OCI-LY7 (cell line): ENCODE measurements at regions not wholly inside any gene's neighbourhood (a gene's known extent, or its start where the extent isn't known, plus 50 kb on each side); places are given as distances from the start of the nearest gene placed in this dataset.

Source experiments
- EZH2phosphoT487 ChIP-seq: fragments of 200-600 bp; sonication (generic); IDR thresholded peaks from 2 replicates; pipeline ENCODE4 v1.6.1; 2018; ENCODE audit warnings: low read depth, borderline replicate concordance, mild to moderate bottlenecking, mixed run types, antibody characterized with exemption, low read length, moderate library complexity, mixed read lengths
- TF ChIP-seq, protein P1 (sequence below): fragments of 200-600 bp; sonication (generic); conservative IDR thresholded peaks from 2 replicates; pipeline ENCODE4 v1.5.1; 2014; ENCODE audit warnings: mild to moderate bottlenecking, antibody characterized with exemption, low read length, moderate library complexity, mixed read lengths

DNA sequence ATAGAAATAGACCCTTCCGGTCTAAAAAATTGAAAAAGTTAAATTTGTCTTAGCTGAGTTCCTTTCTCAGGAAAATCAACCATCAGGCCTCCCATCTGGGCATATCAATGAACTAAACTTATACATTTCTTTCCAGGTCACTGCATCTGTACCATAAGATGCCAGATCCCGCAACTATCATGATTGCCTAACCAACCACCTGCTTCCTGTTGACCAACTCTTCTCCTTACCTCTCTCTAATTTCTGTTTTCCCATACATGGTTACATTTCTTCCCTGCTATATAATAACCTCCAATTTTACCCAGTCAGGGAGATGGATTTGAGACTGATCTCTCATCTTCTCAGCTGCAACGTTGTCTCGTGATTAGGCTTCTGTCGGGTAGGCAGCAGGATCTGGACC is 228.7 kb downstream of the FSIP2 start:
- no peak for TF ChIP-seq EZH2phosphoT487
- TF ChIP-seq, protein P1, sequence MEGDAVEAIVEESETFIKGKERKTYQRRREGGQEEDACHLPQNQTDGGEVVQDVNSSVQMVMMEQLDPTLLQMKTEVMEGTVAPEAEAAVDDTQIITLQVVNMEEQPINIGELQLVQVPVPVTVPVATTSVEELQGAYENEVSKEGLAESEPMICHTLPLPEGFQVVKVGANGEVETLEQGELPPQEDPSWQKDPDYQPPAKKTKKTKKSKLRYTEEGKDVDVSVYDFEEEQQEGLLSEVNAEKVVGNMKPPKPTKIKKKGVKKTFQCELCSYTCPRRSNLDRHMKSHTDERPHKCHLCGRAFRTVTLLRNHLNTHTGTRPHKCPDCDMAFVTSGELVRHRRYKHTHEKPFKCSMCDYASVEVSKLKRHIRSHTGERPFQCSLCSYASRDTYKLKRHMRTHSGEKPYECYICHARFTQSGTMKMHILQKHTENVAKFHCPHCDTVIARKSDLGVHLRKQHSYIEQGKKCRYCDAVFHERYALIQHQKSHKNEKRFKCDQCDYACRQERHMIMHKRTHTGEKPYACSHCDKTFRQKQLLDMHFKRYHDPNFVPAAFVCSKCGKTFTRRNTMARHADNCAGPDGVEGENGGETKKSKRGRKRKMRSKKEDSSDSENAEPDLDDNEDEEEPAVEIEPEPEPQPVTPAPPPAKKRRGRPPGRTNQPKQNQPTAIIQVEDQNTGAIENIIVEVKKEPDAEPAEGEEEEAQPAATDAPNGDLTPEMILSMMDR, result no peak
